ENCODE measurements at regions not wholly inside any gene's neighbourhood (a gene's known extent, or its start where the extent isn't known, plus 50 kb on each side); places are given as distances from the start of the nearest gene placed in this dataset.

DNA sequence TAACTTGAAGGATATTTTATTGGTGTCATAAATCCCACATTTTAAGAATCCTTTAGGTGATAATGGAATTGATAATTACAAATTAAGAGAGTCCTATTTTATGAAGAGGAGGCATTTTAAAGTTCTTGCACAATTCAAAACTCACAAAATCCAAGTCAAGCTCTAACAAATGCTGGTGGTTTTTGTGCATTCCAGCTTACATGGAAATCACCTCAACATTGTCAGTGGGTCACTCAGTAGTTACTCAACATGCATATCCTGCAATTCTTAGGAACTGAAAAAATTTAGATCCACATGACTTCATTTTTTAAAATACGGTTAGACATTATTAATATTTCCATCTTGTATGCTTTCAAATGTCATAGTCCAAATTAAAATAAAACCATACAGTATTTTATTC is 487.2 kb downstream of the CNTN3 start (continued):
- TF ChIP-seq, protein P1, sequence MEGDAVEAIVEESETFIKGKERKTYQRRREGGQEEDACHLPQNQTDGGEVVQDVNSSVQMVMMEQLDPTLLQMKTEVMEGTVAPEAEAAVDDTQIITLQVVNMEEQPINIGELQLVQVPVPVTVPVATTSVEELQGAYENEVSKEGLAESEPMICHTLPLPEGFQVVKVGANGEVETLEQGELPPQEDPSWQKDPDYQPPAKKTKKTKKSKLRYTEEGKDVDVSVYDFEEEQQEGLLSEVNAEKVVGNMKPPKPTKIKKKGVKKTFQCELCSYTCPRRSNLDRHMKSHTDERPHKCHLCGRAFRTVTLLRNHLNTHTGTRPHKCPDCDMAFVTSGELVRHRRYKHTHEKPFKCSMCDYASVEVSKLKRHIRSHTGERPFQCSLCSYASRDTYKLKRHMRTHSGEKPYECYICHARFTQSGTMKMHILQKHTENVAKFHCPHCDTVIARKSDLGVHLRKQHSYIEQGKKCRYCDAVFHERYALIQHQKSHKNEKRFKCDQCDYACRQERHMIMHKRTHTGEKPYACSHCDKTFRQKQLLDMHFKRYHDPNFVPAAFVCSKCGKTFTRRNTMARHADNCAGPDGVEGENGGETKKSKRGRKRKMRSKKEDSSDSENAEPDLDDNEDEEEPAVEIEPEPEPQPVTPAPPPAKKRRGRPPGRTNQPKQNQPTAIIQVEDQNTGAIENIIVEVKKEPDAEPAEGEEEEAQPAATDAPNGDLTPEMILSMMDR (IDR thresholded peaks at IDR 0.05; ENCODE audit: low read depth, low read length, missing input control) = no peak
- TF ChIP-seq FOXA1 (IDR thresholded peaks at IDR 0.05) = no peak

- 67% methylated on average over 7 of the region's 7 CpGs for WGBS
- TF ChIP-seq NR2F2 (IDR thresholded peaks at IDR 0.05) (no peak), EGR1 (IDR thresholded peaks at IDR 0.05; ENCODE audit: low read depth in 2 of 2) (no peak), GABPA (IDR thresholded peaks at IDR 0.05 in 1 of 2, conservative IDR thresholded peaks at IDR 0.05 in 1 of 2) (no peak), MAX (IDR thresholded peaks at IDR 0.05) (no peak), FOXA2 (IDR thresholded peaks at IDR 0.05) (no peak), SP1 (IDR thresholded peaks at IDR 0.05) (no peak), HNF4G (IDR thresholded peaks at IDR 0.05) (no peak), ZBTB33 (IDR thresholded peaks at IDR 0.05) (no peak), RXRA (IDR thresholded peaks at IDR 0.05) (no peak), HNF4A (conservative IDR thresholded peaks at IDR 0.05) (no peak), JUND (IDR thresholded peaks at IDR 0.05) (no peak), YY1 (IDR thresholded peaks at IDR 0.05) (no peak), FOXA1 (IDR thresholded peaks at IDR 0.05) (no peak), TAF1 (conservative IDR thresholded peaks at IDR 0.05) (no peak), RAD21 (IDR thresholded peaks at IDR 0.05) (no peak), REST (IDR thresholded peaks at IDR 0.05) (no peak), ATF3 (IDR thresholded peaks at IDR 0.05) (no peak)
- TF ChIP-seq, protein P1 (IDR thresholded peaks at IDR 0.05; ENCODE audit: low read depth, low read length, missing input control) = no peak
- no peak overlapping the region for H3K27ac ChIP-seq (ENCODE audit: low read depth in 1 of 2, low read length in 2 of 2)
- H3K9me3 ChIP-seq (ENCODE audit: control insufficient read depth in 4 of 4, low read length in 3 of 4) = peaks cover 0 to 1% (median 0%) of the 10 kb centered on the region in 4 donors
- no peaks in the 10 kb centered on the region for H3K27me3 ChIP-seq (ENCODE audit: control insufficient read depth in 4 of 4, insufficient read depth in 4 of 4, low read length in 3 of 4)
- no peak overlapping the region for H3K4me3 ChIP-seq (ENCODE audit: low read depth in 1 of 3, low read length in 3 of 3)
- H3K9ac ChIP-seq (ENCODE audit: low read depth in 1 of 2, low read length in 2 of 2) = no peak overlapping the region
- H3K4me1 ChIP-seq (ENCODE audit: control insufficient read depth in 4 of 4, insufficient read depth in 4 of 4, low read length in 3 of 4) = no peaks in the 10 kb centered on the region
- no peaks in the 10 kb centered on the region for H3K36me3 ChIP-seq (ENCODE audit: control insufficient read depth in 4 of 4, insufficient read depth in 3 of 4, low read depth in 1 of 4, low read length in 3 of 4)
- DNase-seq (ENCODE audit: low spot score) = no peak
Measured at GRCh38 chr3:74124782-74125181, 489.7 kb downstream of the CNTN3 start.
